NB4 (cell line): ENCODE measurements at regions not wholly inside any gene's neighbourhood (a gene's known extent, or its start where the extent isn't known, plus 50 kb on each side); places are given as distances from the start of the nearest gene placed in this dataset.

Source experiments
- DNase-seq: peaks from one replicate; pipeline ENCODE4 v3.0.0; 2010; ENCODE audit warnings: low read depth
- H3K4me3 ChIP-seq: one replicate; pipeline ENCODE4 v1.5.1; 2011; ENCODE audit warnings: mild to moderate bottlenecking, low read depth, low read length, moderate library complexity
- CTCF ChIP-seq: IDR thresholded peaks from one replicate; pipeline ENCODE4 v1.5.1; 2012; ENCODE audit warnings: low read depth, low read length
- MAX ChIP-seq: IDR thresholded peaks from 2 replicates; pipeline ENCODE4 v1.6.1; 2011; ENCODE audit warnings: low read depth, low read length
- MYC ChIP-seq: IDR thresholded peaks from 2 replicates; pipeline ENCODE4 v1.6.1; 2011; ENCODE audit warnings: low read depth, low read length
- POLR2A ChIP-seq: IDR thresholded peaks from 2 replicates; pipeline ENCODE4 v1.6.1; 2011; ENCODE audit warnings: mild to moderate bottlenecking; ENCODE audit not compliant: insufficient read length; ENCODE audit errors: extremely low read depth

- no peak for DNase-seq
- TF ChIP-seq POLR2A (no peak), CTCF (no peak), MYC (no peak), MAX (no peak)
- no peak overlapping the region for H3K4me3 ChIP-seq
Measured at GRCh38 chr3:168839653-168840052, 743.9 kb upstream of the GOLIM4 start.

- DNase-seq = no peak
- TF ChIP-seq CTCF = no peak
- no peak for TF ChIP-seq MYC
- TF ChIP-seq POLR2A = no peak
- TF ChIP-seq MAX = no peak
- H3K4me3 ChIP-seq = no peak overlapping the region
Measured at GRCh38 chr3:168834558-168834957, 738.8 kb upstream of the GOLIM4 start.

GRCh38 chr3:168828943-168829342 lies 733.2 kb upstream of the GOLIM4 start:
- no peak overlapping the region for H3K4me3 ChIP-seq
- no peak for DNase-seq
- TF ChIP-seq MAX (no peak), CTCF (no peak), POLR2A (no peak), MYC (no peak)

- H3K4me3 ChIP-seq = no peak overlapping the region
- TF ChIP-seq POLR2A (no peak), MAX (no peak), MYC (no peak), CTCF (no peak)
- no peak for DNase-seq
Measured at GRCh38 chr3:168828536-168828935, 732.8 kb upstream of the GOLIM4 start.

GRCh38 chr3:168828014-168828413 lies 732.3 kb upstream of the GOLIM4 start:
- no peak for TF ChIP-seq MAX
- no peak for TF ChIP-seq POLR2A
- TF ChIP-seq MYC = no peak
- no peak for TF ChIP-seq CTCF
- no peak for DNase-seq
- no peak overlapping the region for H3K4me3 ChIP-seq

GRCh38 chr3:168824107-168824506 lies 728.4 kb upstream of the GOLIM4 start:
- H3K4me3 ChIP-seq = no peak overlapping the region
- no peak for TF ChIP-seq MYC
- TF ChIP-seq MAX = no peak
- TF ChIP-seq CTCF = no peak
- TF ChIP-seq POLR2A = no peak
- no peak for DNase-seq
